ENCODE measurements at regions not wholly inside any gene's neighbourhood (a gene's known extent, or its start where the extent isn't known, plus 50 kb on each side); places are given as distances from the start of the nearest gene placed in this dataset.

DNA sequence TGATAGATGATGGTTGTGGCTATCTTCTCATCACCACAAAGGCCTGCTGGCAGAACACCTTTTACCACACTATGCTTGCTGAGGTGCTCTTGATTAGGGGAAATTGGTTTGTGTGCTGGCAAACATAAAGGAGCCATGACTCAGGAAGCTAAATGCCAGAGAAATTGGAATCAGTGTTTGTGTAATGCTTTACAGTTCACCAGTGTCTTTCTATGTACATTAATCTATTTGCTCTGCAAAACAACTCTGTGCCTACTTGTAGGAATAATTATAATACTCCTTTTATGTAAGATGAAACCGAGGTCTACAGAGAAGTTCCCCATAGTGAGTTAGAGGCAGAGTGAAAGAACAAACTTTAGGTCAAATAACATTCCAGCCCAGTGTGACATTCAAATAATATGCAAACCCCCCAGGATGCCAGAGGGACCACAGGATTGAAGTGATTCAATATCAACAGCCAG lies 390.5 kb upstream of the HTR2A start:
- TF ChIP-seq, protein P1, sequence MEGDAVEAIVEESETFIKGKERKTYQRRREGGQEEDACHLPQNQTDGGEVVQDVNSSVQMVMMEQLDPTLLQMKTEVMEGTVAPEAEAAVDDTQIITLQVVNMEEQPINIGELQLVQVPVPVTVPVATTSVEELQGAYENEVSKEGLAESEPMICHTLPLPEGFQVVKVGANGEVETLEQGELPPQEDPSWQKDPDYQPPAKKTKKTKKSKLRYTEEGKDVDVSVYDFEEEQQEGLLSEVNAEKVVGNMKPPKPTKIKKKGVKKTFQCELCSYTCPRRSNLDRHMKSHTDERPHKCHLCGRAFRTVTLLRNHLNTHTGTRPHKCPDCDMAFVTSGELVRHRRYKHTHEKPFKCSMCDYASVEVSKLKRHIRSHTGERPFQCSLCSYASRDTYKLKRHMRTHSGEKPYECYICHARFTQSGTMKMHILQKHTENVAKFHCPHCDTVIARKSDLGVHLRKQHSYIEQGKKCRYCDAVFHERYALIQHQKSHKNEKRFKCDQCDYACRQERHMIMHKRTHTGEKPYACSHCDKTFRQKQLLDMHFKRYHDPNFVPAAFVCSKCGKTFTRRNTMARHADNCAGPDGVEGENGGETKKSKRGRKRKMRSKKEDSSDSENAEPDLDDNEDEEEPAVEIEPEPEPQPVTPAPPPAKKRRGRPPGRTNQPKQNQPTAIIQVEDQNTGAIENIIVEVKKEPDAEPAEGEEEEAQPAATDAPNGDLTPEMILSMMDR (IDR thresholded peaks at IDR 0.05) = no peak
- no peak for TF ChIP-seq EZH2 (IDR thresholded peaks at IDR 0.05; ENCODE audit: borderline replicate concordance, insufficient read depth, low read depth, low read length, poor library complexity, severe bottlenecking)

Measured in B cell (primary cell).